C4-2B (cell line): ENCODE measurements at regions not wholly inside any gene's neighbourhood (a gene's known extent, or its start where the extent isn't known, plus 50 kb on each side); places are given as distances from the start of the nearest gene placed in this dataset.

ENCODE experiments used
- ZFX ChIP-seq: fragments of 450-650 bp; IDR thresholded peaks from 2 replicates; pipeline ENCODE4 v1.6.1; 2017
- TF ChIP-seq, protein P1 (sequence below): fragments of 450-650 bp; conservative IDR thresholded peaks from 2 replicates; pipeline ENCODE4 v1.5.1; 2017; ENCODE audit warnings: mild to moderate bottlenecking

DNA sequence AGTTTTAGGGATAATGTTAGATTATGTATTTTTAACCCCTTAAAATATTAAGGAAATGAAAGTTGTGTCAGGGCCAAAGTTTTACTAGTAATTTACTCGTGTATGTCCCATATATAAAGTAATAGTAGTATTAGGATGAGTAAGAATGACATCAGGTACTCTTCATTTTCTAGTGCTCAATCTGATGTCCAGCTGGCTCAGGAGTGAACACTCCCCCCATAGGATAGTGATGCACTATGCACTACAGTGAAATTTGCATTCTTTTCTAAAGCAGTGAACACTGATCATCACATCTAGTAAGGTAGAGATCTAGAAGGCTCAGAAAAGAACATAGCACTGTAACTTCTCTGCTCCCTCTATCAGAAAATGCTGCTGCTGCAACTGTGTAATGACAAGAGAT, 409.7 kb downstream of the GLUD2 start:
- TF ChIP-seq, protein P1, sequence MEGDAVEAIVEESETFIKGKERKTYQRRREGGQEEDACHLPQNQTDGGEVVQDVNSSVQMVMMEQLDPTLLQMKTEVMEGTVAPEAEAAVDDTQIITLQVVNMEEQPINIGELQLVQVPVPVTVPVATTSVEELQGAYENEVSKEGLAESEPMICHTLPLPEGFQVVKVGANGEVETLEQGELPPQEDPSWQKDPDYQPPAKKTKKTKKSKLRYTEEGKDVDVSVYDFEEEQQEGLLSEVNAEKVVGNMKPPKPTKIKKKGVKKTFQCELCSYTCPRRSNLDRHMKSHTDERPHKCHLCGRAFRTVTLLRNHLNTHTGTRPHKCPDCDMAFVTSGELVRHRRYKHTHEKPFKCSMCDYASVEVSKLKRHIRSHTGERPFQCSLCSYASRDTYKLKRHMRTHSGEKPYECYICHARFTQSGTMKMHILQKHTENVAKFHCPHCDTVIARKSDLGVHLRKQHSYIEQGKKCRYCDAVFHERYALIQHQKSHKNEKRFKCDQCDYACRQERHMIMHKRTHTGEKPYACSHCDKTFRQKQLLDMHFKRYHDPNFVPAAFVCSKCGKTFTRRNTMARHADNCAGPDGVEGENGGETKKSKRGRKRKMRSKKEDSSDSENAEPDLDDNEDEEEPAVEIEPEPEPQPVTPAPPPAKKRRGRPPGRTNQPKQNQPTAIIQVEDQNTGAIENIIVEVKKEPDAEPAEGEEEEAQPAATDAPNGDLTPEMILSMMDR, result no peak
- no peak for TF ChIP-seq ZFX
